ENCODE measurements at regions not wholly inside any gene's neighbourhood (a gene's known extent, or its start where the extent isn't known, plus 50 kb on each side); places are given as distances from the start of the nearest gene placed in this dataset.
"Not testable (repeated sequence)": the region's sequence is repeated elsewhere in the genome, so short reads cannot be mapped to it uniquely, and the experiment has no call there.

DNA sequence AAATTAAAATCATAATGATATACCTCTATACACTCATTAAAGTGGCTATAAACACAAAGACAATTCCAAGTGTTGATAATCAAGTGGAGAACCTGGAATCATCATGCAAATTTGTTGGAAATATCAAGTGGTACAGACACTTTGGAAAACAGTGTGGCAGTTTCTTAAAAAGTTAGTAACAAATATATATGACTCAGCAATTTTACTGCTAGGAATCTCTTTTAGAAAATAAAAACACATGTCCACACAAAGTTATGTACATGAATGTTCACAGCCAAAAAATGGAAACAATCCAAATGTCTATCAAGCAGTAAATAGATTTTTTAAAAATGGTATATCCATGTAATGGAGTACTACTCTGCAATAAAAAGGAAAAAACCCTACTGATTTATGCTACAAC, 375.6 kb downstream of the HLX start:
- DNase-seq (ENCODE audit: low read depth in 3 of 3) = no peak

DNA sequence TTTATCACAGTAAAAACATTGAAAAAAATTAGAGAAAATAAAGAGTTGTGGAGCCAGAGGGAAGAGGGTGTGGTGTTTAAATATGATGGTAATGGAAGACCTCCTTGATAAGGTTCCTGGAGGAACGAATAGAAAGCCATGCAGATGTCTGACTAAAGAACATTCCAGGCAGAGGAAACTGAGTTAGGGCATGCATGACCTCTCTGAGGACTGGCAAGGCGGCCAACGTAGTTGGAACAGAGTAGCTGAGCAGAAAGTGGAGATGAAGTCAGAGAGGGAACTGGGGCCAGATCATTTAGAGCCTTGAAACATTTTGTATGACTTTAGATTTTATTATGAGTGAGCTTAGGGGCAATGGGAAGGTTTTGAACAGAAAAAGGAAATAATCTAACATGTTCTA, 377.5 kb downstream of the HLX start:
- DNase-seq (ENCODE audit: low read depth in 3 of 3) = no peak

DNA sequence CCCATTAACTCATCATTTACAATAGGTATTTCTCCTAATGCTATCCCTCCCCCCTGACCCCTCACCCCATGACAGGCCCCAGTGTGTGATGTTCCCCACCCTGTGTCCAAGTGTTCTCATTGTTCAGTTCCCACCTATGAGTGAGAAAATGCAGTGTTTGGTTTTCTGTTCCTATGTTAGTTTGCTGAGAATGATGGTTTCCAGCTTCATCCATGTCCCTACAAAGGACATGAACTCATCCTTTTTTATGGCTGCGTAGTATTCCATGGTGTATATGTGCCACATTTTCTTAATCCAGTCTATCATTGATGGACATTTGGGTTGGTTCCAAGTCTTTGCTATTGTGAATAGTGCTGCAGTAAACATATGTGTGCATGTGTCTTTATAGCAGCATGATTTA, 378.3 kb downstream of the HLX start:
- DNase-seq (ENCODE audit: low read depth in 3 of 3) = not testable (repeated sequence)

DNA sequence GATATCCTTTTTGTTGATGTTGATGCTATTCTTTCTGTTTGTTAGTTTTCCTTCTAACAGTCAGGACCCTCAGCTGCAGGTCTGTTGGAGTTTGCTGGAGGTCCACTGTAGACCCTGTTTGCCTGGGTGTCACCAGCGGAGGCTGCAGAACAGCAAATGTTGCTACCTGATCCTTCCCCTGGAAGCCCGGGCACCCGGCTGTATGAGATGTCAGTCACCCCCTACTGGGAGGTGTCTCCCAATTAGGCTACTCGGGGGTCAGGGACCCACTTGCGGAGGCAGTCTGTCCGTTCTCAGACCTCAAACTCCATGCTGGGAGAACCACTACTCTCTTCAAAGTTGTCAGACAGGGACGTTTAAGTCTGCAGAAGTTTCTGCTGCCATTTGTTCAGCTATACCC, 383.4 kb downstream of the HLX start:
- not testable (repeated sequence) for DNase-seq (ENCODE audit: low read depth in 3 of 3)

DNA sequence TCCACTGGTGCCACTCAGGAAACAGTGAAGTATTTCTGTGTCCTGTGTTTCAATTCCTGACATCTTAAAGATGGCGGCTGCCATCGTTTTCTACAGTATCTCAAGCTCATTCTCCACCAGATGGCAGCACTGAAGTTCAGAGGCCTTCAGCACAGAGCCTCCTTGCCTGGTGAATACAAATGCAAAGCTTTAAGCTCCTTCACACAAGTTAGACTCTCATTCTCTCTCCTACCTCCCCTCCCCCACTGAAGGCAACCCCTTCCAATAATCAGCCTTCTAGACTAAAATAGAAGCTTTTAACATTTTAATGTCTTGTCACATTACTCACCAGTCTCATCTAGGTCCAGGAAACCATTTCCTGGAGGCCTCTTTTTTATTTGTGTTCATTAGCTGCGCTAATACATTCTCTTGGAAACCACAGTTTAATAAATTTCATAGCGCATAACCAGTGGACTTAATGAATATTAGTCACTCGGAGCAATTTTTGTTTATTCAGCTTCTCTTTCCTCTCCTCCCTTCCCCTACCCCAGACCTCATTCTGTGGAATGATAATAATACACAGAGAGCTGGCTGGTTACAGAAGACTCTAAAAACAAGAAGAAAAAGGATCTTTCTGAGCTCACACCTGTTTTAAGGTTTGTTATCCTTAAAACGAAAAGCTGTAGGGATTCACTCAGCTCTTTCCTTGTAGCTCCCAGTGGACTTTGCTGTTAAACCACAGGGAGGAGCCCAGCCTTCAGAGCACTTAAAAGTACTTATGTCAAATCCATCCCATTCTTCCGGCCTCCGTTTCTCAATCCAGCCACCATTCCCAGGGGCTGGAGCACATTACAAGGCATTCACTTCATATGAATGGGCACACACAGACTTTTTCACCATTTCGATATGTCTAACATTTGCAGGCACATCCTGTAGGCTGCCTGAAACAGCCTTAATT, 384.9 kb downstream of the HLX start:
- peak in 1 of 3 experiments; percentile 13 for DNase-seq (ENCODE audit: low read depth in 3 of 3)

DNA sequence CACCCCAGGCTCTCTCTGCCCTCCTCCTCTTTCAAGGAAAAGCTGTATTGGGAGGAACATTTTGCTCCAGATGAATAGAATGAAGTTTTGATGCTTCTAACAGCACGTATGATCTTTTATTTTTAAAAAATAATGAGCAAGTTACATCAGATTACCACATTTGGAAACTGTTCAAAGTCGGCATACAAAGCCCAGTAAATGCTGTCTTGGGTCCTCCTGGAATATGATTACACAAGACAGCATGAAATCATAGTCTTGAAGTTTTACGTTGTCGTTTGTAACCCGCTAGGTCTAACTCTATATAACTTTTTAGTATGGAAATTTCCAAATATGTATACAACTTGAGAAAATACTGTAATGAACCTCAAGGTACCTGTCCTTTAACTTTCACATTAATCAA, 385.6 kb downstream of the HLX start:
- DNase-seq (ENCODE audit: low read depth in 3 of 3) = no peak

DNA sequence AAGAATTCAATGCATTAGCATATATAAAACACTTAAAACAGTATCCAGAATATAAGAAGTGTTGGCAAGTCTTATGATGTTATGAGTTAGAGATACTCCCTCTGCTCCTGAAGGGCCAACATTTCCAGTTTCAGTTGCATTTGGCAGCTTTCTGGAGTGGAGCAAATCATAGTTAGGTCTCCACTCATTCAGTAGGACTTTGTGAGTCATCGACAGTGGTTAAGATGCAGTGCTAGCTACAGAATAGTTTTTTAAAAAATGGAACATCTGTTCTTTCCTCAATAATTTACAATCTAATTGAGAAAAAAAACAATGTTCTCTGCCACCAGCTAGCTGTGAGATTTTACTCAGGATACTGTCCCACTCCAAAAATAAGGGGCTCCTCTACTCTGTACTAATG, 389.1 kb downstream of the HLX start:
- DNase-seq (ENCODE audit: low read depth in 3 of 3) = no peak

DNA sequence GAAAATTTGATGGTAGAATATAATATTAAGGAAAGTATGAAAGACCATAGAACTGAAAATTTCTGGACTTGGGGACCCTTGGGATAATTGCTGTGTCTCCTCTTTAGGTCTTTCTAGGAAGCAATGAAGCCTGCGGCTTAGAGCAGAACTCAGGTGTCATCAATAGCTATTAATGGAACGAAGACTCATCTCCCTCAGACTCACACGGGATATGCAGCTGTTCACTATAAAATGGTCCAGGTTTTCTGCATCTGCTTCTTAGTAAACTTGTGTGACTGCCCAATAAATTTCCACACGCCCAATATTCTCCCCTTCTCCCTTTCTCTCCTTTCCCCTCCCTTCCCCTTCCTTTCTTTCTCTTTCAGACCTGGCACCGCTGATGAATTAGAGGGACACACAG, 392.5 kb downstream of the HLX start:
- DNase-seq (ENCODE audit: low read depth in 3 of 3) = no peak

DNA sequence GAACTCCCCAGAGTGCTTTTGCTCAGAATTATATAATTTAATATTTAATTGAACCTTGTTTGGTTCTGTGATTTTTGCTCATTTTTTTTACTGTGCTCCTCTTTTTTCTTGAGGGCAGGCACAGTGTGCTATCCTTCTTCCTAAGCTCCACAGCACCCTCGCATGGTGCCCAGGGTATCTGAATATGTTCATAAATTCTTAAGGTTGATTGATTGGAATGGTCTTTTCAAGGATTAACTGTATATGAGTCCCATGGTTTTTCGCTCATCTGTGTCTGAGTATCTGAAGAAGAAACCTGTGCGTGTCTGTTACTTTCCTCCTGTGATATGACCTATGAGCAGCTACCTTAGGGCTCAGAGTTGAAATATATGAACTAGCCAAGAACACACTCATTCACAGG, 393.7 kb downstream of the HLX start:
- DNase-seq (ENCODE audit: low read depth in 3 of 3) = no peak

DNA sequence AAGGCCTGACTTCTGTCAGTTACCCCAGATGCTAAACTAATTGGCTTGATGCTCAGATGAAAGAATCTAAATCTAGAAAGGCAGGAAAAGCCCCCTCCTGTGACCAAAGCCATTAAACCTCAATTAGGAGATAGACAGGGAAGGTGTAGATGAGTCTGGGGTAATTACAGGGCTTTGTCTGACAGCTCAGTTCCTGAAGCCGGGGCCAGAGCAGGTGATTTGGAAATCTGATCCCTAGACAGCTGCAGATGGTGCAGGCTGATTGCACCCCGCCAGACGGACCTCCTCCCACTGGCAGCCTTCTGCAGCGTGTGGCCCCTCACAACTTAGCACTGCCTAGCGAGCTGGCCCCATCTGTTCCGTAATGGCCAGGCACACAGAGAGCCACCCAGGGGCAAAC, 395.1 kb downstream of the HLX start:
- no peak for DNase-seq (ENCODE audit: low read depth in 3 of 3)

DNA sequence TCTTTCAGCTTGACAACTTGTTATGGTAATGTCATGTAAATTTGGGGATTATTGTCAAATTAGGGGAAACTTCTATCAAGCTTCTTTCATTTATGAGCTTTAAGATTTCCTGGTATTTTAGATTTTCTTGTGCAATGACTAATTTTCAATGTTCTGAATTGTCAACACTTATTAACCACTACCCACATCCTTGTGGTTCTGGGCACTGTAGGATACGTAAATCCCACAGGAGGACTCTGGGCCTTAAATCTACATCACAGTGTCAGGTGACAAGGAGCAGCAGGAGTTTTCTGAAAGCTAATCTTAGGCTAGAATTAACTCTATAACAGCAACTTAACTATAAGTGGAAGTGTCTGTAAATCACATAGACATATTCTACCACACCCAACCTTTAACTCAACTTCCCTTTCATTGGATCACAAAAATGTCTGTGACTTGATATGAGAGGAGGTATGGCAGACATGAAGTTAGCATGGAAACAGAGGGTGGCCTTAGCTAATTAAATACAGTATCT, 397.7 kb downstream of the HLX start:
- no peak for DNase-seq (ENCODE audit: low read depth in 3 of 3)

DNA sequence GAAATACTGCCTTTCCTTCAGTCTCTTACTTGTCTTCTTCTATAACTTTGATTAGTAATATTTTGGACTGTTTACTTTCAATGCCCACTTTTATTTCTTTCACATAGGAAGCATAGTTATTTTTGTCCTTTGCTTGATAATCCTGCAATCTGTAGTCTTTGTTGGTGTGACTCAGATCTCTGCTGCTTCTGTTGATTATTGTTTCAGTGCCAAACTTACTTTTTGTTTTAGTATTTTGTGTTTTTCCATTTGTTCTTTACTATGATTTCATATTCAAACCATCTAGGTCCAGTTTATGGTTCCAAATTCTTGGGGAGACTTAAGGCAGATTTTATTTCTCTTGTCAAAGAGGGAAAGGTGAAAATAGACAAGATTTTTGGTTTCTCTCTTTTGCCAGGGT, 399.9 kb downstream of the HLX start:
- no peak for DNase-seq (ENCODE audit: low read depth in 3 of 3)

DNA sequence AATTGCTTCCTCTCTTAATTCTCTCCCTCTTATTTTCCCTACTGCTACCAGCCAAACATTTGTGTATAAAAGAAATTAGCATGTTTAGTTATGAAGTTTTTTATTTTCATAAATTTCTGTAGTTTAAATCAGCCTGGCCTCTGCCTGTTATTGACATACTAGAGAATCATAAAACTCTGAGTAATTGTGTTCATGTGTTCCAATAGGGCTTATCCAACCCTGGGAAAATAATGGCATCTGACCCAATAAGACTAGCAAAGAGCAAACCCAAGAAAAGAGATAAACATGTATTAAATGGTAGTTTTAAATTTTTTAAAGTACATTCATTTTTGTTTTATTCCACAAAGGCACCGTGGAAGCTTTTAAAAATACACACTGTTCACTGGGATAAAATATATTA, 404.3 kb downstream of the HLX start:
- no peak for DNase-seq (ENCODE audit: low read depth in 3 of 3)

DNA sequence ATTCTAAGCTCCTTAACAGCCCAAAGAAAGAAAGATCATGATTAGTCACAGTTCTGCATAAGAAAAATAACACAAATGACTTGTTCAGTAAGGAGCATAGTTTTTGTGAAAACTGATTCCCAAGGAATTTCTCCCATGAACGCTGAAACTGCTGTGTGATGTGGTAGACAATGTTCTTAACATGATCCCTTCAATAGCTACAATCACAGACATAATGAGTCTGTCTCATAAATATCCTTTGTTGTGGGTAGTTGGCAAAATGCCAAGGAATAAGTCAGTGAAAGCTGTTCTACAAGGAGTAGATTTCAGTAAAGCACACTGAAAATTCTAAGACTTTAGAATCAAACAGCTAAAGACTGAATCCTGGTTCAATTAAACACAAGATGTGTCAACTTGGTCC, 404.8 kb downstream of the HLX start:
- DNase-seq (ENCODE audit: low read depth in 3 of 3) = no peak

DNA sequence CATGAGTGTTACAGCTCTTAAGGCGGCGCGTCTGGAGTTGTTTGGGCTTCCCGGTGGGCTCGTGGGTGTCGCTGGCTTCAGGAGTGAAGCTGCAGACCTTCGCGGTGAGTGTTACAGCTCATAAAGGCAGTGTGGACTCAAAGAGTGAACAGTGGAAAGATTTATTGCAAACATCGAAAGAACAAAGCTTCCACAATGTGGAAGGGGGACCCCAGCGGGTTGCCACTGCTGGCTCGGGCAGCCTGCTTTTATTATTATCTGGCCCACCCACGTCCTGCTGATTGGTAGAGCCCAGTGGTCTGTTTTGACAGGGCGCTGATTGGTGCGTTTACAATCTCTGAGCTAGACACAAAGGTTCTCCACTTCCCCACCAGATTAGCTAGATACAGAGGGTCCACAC, 405.7 kb downstream of the HLX start:
- not testable (repeated sequence) for DNase-seq (ENCODE audit: low read depth in 3 of 3)

DNA sequence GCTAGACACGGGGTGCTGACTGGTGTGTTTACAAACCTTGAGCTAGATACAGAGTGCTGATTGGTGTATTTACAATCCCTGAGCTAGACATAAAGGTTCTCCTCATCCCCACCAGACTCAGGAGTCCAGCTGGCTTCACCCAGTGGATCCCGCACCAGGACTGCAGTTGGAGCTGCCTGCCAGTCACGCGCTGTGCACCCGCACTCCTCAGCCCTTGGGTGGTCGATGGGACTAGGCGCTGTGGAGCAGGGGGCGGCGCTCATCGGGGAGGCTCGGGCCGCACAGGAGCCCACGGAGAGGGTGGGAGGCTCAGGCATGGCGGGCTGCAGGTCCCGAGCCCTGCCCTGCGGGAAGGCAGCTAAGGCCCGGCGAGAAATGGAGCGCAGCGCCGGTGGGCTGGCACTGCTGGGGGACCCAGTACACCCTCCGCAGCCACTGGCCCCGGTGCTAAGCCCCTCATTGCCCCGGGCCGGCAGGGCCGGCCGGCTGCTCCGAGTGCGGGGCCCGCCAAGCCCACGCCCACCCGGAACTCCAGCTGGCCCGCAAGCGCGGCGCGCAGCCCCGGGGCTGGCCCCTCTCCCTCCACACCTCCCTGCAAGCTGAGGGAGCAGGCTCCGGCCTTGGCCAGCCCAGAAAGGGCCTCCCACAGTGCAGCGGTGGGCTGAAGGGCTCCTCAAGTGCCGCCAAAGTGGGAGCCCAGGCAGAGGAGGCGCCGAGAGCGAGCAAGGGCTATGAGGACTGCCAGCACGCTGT, 406.4 kb downstream of the HLX start:
- not testable (repeated sequence) for DNase-seq (ENCODE audit: low read depth in 3 of 3)

DNA sequence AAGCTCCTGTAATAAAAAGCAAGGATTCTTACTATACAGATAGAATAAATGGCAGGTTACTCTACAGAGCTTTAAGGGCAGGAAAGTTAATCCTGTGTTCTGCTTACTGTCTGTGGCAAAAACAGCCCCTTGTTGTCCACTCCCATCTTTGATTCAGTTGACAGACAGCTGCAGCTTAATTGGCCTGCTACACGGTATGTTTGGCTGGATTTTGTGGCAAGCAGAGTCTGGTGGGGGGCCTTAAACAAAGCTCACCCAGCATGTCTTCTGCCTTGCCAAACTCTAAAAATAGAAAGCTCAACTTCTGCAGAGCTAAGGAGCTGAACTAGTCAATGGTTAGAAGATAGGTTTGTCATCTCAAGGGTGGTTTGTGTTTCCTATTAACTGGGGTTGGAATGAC, 407.2 kb downstream of the HLX start:
- DNase-seq (ENCODE audit: low read depth in 3 of 3) = no peak

DNA sequence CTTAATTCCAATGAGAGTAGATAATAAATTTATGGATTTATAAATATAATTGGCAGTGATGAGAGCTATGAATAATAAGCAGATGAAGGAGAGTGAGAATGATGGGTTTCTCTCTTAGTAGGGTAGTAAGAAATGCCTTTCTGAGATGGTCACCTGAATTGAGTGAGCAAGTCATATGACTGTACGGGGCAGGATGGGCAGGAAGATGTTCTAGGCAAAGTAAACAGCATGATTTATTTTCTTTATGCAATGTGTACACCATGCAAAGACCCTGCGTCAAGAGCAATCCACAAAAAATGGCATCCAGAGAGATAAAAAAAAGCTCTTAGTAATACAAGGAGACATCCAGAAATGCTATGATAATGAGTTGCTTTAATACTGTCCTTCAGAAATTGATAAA, 409.9 kb downstream of the HLX start:
- DNase-seq (ENCODE audit: low read depth in 3 of 3) = no peak

DNA sequence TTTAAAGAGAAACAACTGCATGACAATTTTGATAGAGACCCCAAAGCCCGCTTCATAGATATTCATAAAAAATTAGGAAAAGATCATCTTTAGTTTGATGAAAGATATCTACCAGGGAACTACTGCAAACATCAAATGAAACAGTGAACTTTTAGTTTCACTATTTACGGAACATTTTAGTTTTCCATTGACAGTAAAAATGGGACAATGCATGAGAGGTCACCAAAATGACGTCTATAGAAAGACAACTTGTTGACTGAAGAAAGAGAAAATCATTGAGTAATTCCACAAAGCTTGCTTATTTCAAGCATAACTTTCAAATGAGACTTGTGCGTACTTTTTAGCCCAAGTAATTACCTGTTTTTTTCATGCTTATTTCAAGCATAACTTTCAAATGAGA, 411.4 kb downstream of the HLX start:
- DNase-seq (ENCODE audit: low read depth in 3 of 3) = no peak

DNA sequence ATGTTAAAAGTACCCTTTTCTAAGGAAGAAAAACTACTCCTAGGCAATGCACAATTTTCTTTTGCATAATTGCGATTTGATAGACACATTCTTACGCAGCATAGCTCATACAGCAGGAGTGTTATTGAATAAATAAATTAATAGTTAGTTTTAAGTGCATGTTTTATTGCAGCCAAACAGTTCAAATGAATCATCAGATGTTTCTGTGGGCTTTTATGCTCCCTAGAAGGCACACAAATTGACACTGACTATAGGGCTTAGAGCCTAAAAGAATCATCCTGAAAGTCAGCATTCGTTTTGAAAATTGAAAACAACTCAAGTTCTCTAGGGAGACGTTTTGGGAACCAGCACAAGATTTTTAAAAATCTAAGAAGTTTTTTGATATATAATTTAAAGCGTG, 411.9 kb downstream of the HLX start:
- no peak for DNase-seq (ENCODE audit: low read depth in 3 of 3)

DNA sequence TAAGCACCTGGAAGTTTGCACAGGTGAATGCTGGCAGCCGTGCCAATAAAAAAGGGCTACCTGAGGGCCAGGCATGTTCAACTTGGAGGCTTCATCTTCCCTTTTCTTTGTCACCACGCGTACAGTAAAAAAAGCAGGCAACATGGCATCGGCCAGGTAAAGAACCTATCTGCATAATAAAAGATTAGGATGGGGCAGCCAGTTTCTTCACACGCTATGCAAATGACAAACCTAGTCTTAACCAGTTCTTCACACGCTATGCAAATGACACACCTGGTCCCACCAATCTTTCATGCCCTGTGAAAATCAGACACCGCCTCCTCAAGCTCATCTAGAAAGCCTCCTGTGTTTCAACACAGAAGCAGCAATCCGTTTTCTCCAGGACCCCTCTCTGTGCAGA, 413.4 kb downstream of the HLX start:
- no peak for DNase-seq (ENCODE audit: low read depth in 3 of 3)

DNA sequence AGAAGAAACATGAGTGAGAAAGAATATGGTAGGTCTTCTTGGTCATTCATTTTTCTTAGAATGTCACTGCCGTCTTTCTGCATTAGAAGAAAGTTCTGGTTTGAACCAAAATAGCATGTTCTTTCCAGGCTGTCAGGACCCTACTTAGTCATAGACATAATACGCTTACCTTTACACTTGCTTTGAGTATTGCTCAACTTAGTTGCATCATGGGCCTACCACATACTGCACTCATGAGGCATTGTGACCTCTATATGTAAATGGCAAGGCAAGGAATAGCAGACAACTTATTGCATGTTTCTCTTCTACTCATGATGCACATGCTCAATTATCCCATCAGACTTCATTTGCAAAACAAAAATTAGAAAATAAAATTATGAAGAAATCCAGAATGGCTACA, 415.0 kb downstream of the HLX start:
- DNase-seq (ENCODE audit: low read depth in 3 of 3) = no peak

DNA sequence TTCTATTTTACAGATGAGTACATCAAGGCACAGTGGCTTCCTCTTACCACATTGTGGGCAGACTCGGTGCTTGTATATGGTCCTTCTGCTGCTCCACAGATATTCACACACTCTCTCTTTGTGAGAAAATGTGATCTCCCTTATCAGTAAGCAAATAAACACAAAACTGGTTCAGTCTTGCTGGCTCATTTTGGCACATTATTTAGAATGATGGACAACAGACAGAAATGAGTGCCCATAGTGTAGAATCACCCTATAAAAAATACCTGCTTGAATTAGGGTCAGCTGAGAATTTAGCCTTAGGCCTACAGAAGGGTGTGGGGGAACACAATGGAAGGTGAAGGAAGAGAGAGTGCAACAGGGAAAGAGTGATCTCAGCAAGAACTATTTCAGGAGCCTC, 423.1 kb downstream of the HLX start:
- DNase-seq (ENCODE audit: low read depth in 3 of 3) = no peak
